Calu3 (cell line): ENCODE measurements at regions not wholly inside any gene's neighbourhood (a gene's known extent, or its start where the extent isn't known, plus 50 kb on each side); places are given as distances from the start of the nearest gene placed in this dataset.

Experiments
- BruUV-seq: library from RNA; stranded (reverse); fragments of 400-500 nt; replicated peaks from 2 replicates; lab custom pipeline; 2021; lab: Mats Ljungman, UMichigan
- CTCF ChIA-PET: fragments of 300-600 bp; sonication (Branson Sonifier 250); formaldehyde crosslinking; loops from one replicate; lab custom pipeline; 2022; ENCODE audit warnings: antibody characterized with exemption; lab: Charles Lee
- DNase-seq: peaks from one replicate; pipeline ENCODE4 v3.0.0; 2022
- H3K27ac Mint-ChIP-seq: one replicate; pipeline ENCODE4 v1.8.0; 2022; ENCODE audit warnings: mixed read lengths; ENCODE audit not compliant: unreplicated experiment
- H3K27me3 Mint-ChIP-seq: one replicate; pipeline ENCODE4 v1.8.0; 2022; ENCODE audit warnings: mixed read lengths; ENCODE audit not compliant: unreplicated experiment
- H3K36me3 Mint-ChIP-seq: one replicate; pipeline ENCODE4 v1.8.0; 2022; ENCODE audit warnings: mild to moderate bottlenecking, moderate library complexity, mixed read lengths; ENCODE audit not compliant: insufficient read depth, unreplicated experiment
- H3K4me1 Mint-ChIP-seq: one replicate; pipeline ENCODE4 v1.8.0; 2022; ENCODE audit warnings: mild to moderate bottlenecking, low read depth, mixed read lengths; ENCODE audit not compliant: unreplicated experiment
- H3K4me3 Mint-ChIP-seq: one replicate; pipeline ENCODE4 v1.8.0; 2022; ENCODE audit warnings: mild to moderate bottlenecking, low read depth, moderate library complexity, mixed read lengths; ENCODE audit not compliant: unreplicated experiment
- H3K9me3 Mint-ChIP-seq: one replicate; pipeline ENCODE4 v1.8.0; 2022; ENCODE audit warnings: low read depth, mixed read lengths; ENCODE audit not compliant: unreplicated experiment
- CTCF ChIP-seq: fragments of 200-600 bp; IDR thresholded peaks from one replicate; pipeline ENCODE4 v1.8.0; 2022; ENCODE audit warnings: antibody characterized with exemption; ENCODE audit not compliant: unreplicated experiment
- intact Hi-C: fragments of 100-400 bp; cut with micrococcal nuclease; formaldehyde crosslinking; loops from one replicate; pipeline ENCODE4 v1.10.0; 2022; ENCODE audit not compliant: unreplicated experiment

- Mint-ChIP-seq H3K27ac (no peak overlapping the region), H3K27me3 (no peaks in the 10 kb centered on the region), H3K9me3 (no peaks in the 10 kb centered on the region), H3K36me3 (no peaks in the 10 kb centered on the region), H3K4me1 (no peaks in the 10 kb centered on the region), H3K4me3 (no peak overlapping the region)
- intact Hi-C loops = no loop called here
- no peak for TF ChIP-seq CTCF
- no TSS peak for BruUV-seq
- no peak for DNase-seq
- CTCF ChIA-PET = no interaction called here
Measured at GRCh38 chr2:53173698-53174455, 593.7 kb upstream of the CHAC2 start.

GRCh38 chr2:53173091-53173490 lies 594.5 kb upstream of the CHAC2 start:
- TF ChIP-seq CTCF = no peak
- no peaks in the 10 kb centered on the region for H3K4me1 Mint-ChIP-seq
- intact Hi-C loops = no loop called here
- no peaks in the 10 kb centered on the region for H3K9me3 Mint-ChIP-seq
- H3K36me3 Mint-ChIP-seq = no peaks in the 10 kb centered on the region
- no peak overlapping the region for H3K27ac Mint-ChIP-seq
- no peak overlapping the region for H3K4me3 Mint-ChIP-seq
- H3K27me3 Mint-ChIP-seq = no peaks in the 10 kb centered on the region
- DNase-seq = no peak
- CTCF ChIA-PET = no interaction called here
- BruUV-seq = no TSS peak

GRCh38 chr2:53170466-53170865 lies 597.1 kb upstream of the CHAC2 start:
- H3K9me3 Mint-ChIP-seq = no peaks in the 10 kb centered on the region
- TF ChIP-seq CTCF = no peak
- no peaks in the 10 kb centered on the region for H3K4me1 Mint-ChIP-seq
- H3K27me3 Mint-ChIP-seq = no peaks in the 10 kb centered on the region
- BruUV-seq = no TSS peak
- CTCF ChIA-PET = no interaction called here
- DNase-seq = no peak
- H3K4me3 Mint-ChIP-seq = no peak overlapping the region
- H3K36me3 Mint-ChIP-seq = no peaks in the 10 kb centered on the region
- intact Hi-C loops = no loop called here
- H3K27ac Mint-ChIP-seq = no peak overlapping the region

- Mint-ChIP-seq H3K4me1 (no peaks in the 10 kb centered on the region), H3K9me3 (peaks cover 3% of the 10 kb centered on the region), H3K36me3 (no peaks in the 10 kb centered on the region), H3K4me3 (no peak overlapping the region), H3K27ac (no peak overlapping the region), H3K27me3 (no peaks in the 10 kb centered on the region)
- DNase-seq = no peak
- TF ChIP-seq CTCF = no peak
- CTCF ChIA-PET = no interaction called here
- BruUV-seq = no TSS peak
- intact Hi-C loops = no loop called here
Measured at GRCh38 chr2:53167227-53167626, 600.4 kb upstream of the CHAC2 start.
